Mucosa of descending colon (tissue), 3 donors: ENCODE measurements at regions not wholly inside any gene's neighbourhood (a gene's known extent, or its start where the extent isn't known, plus 50 kb on each side); places are given as distances from the start of the nearest gene placed in this dataset.

Experiments
- ATAC-seq: fragments of 200-7000 bp; cut with Tn5 transposase; one replicate; pipeline ENCODE4 v1.9.1; 2020; ENCODE audit warnings: mild to moderate bottlenecking, moderate library complexity
- DNase-seq, 3 donors: peaks; one replicate each; pipeline ENCODE4 v3.0.0-alpha.2; 2020
- H3K36me3 ChIP-seq: fragments of 200-600 bp; one replicate; pipeline ENCODE4 v1.8.0; 2021; ENCODE audit warnings: low read depth, mild to moderate bottlenecking
- H3K4me1 ChIP-seq: fragments of 200-600 bp; one replicate; pipeline ENCODE4 v1.8.0; 2021; ENCODE audit warnings: low read depth, mild to moderate bottlenecking
- H3K4me3 ChIP-seq: fragments of 200-600 bp; one replicate; pipeline ENCODE4 v1.8.0; 2021; ENCODE audit warnings: mild to moderate bottlenecking
- H3K9me3 ChIP-seq: fragments of 200-600 bp; one replicate; pipeline ENCODE4 v1.8.0; 2021; ENCODE audit warnings: mild to moderate bottlenecking
- intact Hi-C, 2 donors: fragments of 100-400 bp; cut with DNase I in 1 of 2; cut with micrococcal nuclease in 1 of 2; formaldehyde crosslinking; loops; one replicate each; pipeline versions ENCODE4 v1.11.0 to v1.11.1; 2022; cut with DNase I, micrococcal nuclease
- TF ChIP-seq, protein P1 (sequence below): fragments of 200-600 bp; IDR thresholded peaks from one replicate; pipeline ENCODE4 v1.8.0; 2022; ENCODE audit warnings: antibody characterized with exemption, mild to moderate bottlenecking
- donor health status: DM: no; HTN: no; CAD: no; lungs with moderate emphysema.
- donor health status: DM: no; HTN: no; CAD: no.
- donor health status: DM: no; HTN: yes; CAD: no.

DNA sequence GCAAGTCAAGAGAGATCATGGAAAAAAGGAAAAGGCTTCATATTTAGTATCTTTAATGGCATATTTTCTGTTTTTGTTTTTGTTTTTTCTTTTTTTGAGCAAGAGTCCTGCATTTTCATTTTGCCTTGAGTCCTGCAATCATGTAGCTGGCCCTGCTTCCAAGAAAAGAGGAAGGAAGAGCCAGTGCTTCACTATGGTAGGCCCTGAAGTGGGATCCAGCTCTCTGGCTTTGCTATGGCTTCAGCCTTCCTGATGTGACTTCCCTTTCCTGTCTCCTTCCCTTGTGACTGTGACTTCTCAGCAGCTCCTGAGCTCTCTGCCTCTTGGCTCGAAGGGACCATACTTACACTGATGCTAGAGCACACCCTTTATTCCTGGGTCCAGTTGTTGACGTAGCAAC, 512.3 kb downstream of the INHBA start:
- intact Hi-C loops, result no loop called here
- ATAC-seq, result no peak
- DNase-seq, result no peak
- Histone ChIP-seq H3K4me1 (no peaks in the 10 kb centered on the region), H3K36me3 (no peaks in the 10 kb centered on the region), H3K4me3 (no peak overlapping the region), H3K9me3 (no peaks in the 10 kb centered on the region)
- TF ChIP-seq, protein P1, sequence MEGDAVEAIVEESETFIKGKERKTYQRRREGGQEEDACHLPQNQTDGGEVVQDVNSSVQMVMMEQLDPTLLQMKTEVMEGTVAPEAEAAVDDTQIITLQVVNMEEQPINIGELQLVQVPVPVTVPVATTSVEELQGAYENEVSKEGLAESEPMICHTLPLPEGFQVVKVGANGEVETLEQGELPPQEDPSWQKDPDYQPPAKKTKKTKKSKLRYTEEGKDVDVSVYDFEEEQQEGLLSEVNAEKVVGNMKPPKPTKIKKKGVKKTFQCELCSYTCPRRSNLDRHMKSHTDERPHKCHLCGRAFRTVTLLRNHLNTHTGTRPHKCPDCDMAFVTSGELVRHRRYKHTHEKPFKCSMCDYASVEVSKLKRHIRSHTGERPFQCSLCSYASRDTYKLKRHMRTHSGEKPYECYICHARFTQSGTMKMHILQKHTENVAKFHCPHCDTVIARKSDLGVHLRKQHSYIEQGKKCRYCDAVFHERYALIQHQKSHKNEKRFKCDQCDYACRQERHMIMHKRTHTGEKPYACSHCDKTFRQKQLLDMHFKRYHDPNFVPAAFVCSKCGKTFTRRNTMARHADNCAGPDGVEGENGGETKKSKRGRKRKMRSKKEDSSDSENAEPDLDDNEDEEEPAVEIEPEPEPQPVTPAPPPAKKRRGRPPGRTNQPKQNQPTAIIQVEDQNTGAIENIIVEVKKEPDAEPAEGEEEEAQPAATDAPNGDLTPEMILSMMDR, result no peak

DNA sequence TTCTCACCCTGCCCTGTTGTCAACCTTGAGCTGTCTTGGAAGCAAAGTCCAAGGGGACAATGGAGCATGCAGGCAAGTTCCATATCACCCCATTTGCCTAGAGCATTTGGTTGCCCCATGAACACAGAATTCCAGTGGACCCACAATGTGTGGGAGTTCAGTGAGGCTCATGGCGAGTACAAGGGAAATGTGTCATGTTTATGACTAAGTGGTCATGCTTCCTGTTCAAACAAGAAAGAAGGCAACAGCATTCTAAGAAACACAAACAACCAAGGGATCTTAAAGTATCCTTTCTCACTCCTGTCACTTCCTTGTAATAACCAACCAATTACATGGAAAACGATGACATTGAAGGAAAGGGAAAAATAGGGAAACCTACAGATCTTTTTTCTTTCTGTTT, 513.0 kb downstream of the INHBA start:
- DNase-seq (no peak), ATAC-seq (no peak)
- H3K4me1 ChIP-seq, result no peaks in the 10 kb centered on the region
- TF ChIP-seq, protein P1, result no peak
- no peak overlapping the region for H3K4me3 ChIP-seq
- H3K9me3 ChIP-seq, result no peaks in the 10 kb centered on the region
- no peaks in the 10 kb centered on the region for H3K36me3 ChIP-seq
- intact Hi-C loops, result no loop called here

GRCh38 chr7:41188163-41189130, 514.4 kb downstream of the INHBA start:
- ATAC-seq, result no peak
- DNase-seq, result no peak
- intact Hi-C loops, result no loop called here
- TF ChIP-seq, protein P1, result no peak
- Histone ChIP-seq H3K4me3 (no peak overlapping the region), H3K4me1 (no peaks in the 10 kb centered on the region), H3K9me3 (no peaks in the 10 kb centered on the region), H3K36me3 (no peaks in the 10 kb centered on the region)

DNA sequence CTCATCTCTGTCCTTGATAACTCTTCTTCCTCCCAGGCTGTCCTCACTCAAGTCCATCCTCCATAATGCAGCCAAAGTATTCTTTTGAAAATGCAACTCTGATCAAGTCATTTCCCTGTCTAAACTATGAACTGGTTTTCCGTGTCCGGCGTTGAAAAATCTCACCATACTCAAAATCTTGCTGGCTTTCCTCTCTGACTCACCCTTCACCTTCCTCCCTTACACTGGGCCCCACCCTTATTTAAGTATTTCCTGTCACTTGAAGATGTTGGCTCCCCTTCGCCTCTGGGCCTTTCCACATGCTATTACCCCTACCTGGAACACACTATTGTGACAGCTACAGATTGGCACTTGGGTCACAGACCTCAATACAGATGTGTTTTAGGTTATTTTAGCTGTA, 515.6 kb downstream of the INHBA start:
- Histone ChIP-seq H3K36me3 (no peaks in the 10 kb centered on the region), H3K4me1 (no peaks in the 10 kb centered on the region), H3K4me3 (no peak overlapping the region), H3K9me3 (no peaks in the 10 kb centered on the region)
- intact Hi-C loops, result no loop called here
- TF ChIP-seq, protein P1, result no peak
- no peak for DNase-seq
- ATAC-seq, result no peak

DNA sequence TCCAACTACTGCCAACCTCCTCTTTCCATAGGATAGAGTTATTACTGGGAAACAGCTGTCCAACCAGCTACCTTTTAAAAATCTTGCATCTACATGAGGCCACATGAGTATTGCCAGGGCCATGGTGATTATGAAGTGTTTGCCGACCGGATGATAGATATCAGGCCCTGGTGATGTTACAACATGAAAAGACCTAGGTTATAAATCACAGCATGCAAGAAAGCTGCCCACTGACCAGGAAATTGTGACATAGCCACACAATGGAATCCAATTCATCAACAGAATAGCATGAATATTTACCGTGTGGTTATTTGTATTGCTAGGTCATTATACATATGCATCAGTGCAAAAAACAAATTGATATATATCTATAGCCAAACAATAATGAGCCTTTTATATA, 517.0 kb downstream of the INHBA start:
- Histone ChIP-seq H3K9me3 (no peaks in the 10 kb centered on the region), H3K4me1 (no peaks in the 10 kb centered on the region), H3K36me3 (no peaks in the 10 kb centered on the region), H3K4me3 (no peak overlapping the region)
- TF ChIP-seq, protein P1, result no peak
- no peak for DNase-seq
- intact Hi-C loops, result no loop called here
- ATAC-seq, result no peak
